HG03469 (cell line): ENCODE measurements at regions not wholly inside any gene's neighbourhood (a gene's known extent, or its start where the extent isn't known, plus 50 kb on each side); places are given as distances from the start of the nearest gene placed in this dataset.

ENCODE experiments used
- ATAC-seq: cut with Tn5 transposase; IDR thresholded peaks from one replicate; pipeline ENCODE4 v1.9.1; 2021; ENCODE audit warnings: mild to moderate bottlenecking, moderate library complexity, moderate number of reproducible peaks; ENCODE audit not compliant: unreplicated experiment

DNA sequence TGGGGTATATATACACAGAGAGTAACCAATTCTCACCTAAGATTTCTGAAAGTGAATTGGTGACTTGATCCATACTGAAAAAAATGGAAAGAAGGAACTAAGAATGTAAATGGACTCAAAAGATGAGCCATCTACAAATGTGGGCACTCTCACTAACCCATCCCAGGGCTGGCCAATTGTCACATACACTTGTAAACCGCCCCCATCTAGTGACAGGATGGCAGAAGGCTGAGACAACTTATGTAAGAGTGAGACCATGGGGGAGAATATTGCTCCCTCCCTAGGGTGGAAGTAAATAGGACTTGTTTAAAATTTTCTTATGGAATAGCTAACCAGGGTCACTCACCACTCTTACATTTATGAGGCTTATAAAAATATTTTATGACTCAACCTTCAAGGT lies 377.1 kb upstream of the ISX start:
- no peak for ATAC-seq

DNA sequence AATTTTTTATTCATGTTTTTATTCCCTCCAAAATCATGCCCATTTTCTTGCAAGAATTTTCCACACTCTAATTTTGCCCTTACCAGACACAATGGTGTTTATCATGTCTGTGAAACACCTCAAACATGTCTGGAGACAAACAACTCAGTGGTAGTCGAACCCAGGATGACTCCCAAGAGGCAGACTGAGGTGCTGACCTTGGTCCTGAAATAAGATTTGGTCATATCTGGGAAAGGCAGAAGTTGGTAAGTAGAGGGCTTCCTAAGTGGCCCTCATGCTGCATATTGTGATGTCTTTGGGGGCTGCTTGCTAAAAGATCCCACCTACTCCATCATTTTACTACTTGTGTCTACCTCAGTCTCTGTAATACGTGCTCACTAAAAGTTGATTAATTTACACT lies 369.4 kb upstream of the ISX start:
- no peak for ATAC-seq

DNA sequence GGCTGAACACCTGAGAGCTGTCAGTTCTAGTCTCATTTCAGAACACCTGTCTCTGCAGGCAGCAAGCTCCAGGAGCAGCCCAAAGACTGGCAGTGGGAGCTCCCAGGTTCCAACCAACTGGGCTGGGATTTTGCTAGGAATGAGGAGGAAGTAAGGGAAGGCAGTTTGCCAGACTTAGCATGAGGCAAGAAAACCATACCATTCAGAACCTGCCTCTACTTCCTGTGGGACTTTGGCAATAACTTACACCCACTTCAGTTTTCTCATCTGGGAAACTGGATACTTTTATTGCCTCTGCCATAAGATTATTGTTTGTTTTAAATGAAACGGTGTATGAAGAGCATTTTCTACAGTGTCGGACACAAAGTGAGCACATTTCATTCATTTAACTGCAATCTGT lies 363.7 kb upstream of the ISX start:
- ATAC-seq = no peak

DNA sequence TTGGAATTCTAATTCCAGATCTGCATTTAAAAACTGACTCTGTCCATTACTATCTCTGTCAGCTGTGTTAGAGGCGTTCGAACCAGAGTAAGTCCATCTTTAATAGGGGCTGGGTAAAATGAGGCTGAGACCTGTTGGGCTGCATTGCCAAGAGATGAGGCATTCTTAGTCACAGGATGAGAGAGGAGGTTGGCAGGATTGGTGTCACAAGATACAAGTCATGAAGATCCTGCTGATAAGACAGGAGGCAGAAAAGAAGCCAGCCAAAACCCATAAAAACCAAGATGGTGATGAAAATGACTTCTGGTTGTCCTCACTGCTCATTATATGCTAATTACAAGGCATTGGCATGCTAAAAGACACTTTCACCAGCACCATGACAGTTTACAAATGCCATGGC lies 356.3 kb upstream of the ISX start:
- ATAC-seq = no peak

DNA sequence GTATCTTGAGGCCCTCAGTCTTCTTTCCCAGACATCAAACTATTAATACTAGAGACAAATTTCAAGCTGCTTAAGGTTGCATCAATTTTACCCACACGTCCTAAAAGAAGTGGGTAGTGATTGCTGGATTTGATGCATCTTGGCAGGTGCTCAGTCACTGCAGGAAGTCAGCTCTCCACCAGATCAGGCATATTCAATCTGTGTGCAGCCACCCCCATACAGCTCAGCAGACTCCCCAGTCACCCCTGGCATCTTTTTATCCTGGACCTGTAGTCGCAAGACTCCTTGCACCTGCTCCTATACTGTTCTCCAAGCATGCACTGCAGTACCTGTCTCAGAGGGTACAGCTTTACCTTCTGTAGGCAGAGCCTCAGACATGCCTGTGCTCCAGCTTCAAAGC lies 343.1 kb upstream of the ISX start:
- no peak for ATAC-seq

DNA sequence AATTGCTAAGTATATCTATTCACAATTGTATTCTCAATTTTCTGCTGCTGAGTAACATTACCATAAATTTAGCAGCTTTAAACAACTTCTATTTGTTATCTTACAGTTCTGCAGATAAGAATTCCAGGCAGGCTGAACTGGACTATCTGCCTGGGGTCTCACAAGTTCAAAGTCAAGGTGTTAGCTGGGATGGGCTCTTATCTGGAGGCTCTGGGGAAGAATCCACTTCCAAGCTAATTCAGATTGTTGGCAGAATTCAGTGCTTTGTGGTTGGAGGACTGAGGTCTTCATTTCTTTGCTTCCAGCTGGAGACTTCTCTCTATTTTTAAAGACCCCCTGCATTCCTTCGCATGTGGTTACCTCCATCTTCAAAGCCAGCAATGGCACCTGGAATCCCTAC lies 329.9 kb upstream of the ISX start:
- no peak for ATAC-seq

DNA sequence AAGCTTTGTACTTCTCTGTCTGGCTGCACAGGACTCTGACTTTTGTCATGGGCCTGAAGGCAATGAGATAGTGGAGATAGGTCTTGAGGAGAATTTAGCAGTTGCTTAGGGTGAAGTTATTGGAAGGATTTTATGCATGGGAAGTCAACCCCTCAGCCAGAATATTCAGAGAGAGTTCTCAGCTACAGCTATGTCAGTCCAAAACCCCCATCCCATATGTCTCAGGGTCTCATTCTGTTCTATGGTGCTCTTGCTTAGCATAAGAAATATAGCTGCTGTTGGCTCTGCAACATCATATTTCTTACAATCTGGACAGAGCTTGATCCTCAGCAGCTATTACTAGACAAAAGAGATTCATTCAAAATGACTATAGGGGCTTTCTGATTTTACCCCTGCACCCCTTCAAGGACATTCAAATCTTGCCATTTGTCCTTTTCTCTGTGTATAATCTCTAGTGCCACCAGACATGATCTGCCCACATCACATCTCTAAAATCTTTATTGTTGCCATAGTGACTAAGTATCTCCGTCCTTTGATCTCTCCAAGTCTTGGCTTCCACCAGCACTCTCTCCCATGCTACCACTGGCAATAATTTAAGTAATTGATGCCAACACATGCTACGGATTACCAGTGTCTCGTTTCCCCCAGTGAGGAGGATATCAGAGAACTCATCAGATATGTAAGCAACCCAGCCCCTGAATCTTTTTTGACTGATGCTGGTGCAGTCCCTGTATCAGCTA lies 327.1 kb upstream of the ISX start:
- no peak for ATAC-seq

DNA sequence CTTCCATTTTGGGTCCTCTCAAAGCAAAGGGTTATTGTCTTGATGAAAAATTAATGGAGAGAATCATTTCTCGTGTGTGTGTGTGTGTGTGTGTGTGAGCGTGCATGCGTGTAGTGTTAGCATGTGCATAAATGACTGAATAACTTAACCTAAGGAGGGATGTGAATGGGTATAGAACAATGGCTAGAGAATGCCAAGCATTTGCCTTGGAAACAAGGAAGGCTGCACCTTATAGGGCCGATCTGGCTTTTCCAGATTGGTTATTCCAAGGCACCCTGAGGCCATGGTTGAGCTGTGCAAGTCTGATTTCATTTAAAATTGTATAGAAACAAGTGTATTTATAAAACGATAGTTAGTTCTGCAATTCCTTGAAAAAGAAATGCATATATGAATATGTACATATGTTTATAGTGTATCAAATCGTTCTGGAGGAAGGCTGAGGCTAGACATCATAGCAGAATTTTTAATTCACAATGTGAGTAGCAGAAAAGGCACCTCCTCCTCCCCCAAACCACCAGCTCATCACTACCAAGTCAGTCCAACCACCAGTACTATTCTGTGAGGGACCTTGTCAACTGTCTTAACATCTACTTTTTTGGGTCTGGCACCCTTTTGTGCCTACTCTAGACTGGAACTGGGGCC lies 322.7 kb upstream of the ISX start:
- no peak for ATAC-seq

DNA sequence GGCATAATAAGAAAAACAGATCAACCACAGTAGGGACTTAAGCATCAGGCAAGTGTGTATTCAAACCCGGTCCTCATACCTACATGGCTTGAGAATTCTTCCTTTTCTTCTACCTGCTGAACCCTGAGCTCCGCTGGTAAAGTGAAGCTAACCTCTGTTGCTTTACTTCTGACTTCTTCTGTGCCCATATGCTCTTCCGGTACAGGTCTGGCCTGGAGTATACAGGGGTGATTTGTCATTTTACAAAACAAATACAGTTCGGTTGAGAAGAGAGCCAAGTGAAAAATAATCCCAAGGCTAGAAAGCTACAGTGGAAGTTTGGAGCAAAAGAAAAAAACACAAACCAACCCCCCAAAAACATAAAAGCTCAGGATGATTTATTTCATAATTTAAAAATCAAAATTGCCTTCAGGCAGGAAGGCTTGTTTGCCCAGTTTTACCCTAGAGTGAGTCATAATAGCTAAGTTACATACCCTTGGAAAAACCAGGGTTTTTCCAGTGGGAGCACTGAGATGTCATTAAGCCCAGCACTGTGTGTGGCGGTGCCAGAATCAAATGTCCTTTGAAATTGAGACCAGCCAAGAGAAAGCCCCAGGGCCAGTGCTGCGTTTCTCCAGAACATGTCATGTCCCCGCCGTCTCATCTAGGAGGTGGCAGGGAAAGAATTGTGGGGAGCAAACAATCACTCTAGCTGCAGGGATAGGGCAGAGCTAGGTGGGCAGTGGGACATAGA lies 305.5 kb upstream of the ISX start:
- no peak for ATAC-seq

DNA sequence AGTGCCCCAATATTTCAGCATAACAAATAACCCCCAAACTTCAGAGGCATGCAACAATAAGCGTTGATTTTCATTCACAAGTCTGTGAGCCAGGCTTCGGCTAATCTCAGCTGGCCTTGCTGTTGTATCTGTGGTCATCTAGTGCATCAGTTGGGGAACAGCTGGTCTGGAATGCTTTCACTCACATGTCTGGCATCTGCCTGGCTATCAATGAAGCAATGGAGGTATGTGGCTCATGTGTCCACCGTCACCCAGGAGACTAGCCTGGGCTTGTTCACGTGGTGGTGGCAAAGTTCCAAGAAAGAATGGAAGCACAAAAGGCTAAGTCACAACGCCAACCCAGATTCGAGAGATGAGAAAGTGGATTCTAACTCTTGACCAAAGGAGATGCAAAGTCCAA lies 304.8 kb upstream of the ISX start:
- ATAC-seq = no peak

DNA sequence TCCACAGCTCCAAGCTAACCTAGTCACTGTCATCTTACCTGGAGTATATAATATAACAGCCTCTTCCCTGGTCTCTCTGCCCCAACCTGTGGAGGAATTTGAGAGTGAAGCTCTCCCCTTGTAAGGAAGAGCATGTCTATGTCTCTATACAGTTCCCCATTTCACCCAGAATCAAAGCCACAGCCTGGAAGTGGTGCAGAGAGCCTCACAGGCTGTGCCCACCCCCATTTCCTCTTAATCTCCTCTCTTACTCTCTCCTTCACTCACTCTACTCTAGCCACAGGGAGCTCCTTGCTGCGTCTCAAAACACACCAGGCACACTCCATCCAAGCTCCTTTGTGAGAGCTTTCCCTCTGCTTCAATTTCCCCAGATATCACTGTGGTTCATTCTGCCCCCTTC lies 302.5 kb upstream of the ISX start:
- ATAC-seq = no peak

DNA sequence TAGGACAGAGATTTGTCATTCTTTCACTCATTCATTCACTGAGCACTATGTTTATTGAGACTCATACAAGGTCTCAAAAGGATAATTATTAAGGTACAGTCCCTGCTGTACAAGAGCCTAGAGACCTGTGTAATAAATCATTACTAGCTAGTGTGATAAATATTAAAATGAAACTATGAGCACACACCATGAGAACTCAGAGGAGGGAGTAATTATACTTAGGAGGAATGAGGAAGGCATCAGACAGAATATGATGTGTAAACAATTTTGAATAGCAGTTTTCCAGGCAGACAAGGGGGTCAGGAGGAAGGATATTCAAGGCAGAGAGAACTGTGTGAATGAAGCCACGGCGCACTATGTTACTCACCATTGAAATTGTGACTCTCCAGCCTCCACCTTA lies 300.8 kb upstream of the ISX start:
- ATAC-seq = no peak

DNA sequence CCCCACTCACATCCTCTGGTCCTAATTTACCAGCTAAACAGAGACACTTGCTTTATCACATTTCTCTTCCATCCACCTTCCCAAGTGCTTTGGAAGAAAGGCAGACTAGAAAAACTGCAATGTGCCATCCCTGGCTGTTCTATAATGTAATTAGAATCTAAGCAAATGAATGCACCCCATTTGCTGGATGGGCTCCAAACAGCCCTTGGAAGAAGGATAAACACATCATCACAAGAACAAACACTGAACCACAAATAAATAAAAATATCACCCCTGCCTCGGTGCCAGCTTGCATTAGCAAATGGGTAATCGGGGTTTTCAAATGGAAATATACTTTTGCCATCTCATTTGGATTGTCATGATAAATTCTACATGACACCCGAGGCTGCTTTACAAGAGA lies 296.6 kb upstream of the ISX start:
- ATAC-seq = no peak

DNA sequence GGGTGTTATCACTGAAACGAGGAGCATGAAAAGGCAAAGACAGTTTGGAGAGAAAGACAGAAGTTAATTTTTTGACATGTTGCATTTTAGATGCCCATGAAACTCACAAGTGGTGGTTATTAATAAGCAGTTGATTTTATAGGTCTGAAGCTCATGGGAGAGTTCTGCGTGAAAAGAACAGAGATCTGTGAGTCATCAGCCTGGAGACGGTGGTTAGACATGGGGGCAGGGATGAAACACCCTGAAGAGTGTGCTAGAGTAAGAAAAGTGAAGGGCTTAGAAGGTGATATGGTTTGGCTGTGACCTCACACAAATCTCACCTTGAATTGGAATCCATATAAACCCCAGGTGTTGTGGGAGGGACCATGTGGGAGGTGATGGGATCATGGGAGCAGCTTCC lies 289.1 kb upstream of the ISX start:
- no peak for ATAC-seq

DNA sequence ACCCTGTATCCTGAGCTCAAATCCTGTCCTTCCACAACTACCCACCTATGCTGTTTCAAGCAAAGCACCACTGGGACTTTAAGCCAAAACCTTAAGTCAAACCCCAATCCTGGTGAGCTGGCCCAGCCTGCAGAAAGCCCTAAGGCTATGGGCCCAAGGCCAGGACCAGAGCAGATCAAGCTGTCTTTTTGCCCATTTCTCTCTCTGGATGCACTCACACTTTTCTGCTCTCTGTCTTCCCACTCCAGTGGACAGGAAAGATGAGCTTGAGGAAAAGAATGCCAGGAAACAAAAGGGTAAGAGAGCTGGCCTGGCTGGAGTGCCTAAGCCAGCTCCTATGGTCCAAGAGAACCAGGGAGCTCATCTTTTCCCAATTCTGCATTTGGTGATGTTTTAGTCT lies 284.3 kb upstream of the ISX start:
- ATAC-seq = no peak

DNA sequence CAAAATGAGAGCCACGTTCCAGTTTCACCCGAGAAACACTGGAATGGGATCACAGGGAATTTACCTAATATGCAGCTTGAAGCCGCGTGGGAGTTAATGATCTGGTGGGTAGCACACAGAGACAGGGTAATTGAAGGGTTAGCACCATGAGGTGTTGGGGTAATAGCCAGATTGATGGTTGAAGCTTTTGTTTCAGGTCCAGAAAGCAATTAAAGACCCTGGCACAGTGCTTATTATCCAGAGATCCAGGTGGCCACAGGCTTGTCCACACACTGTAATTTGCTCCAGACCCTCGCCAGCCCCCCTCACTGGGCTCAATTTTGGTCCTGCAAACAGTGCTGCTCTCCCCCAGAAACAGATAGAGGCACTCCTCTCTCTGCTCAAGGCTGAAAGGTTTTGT lies 282.5 kb upstream of the ISX start:
- ATAC-seq = no peak

DNA sequence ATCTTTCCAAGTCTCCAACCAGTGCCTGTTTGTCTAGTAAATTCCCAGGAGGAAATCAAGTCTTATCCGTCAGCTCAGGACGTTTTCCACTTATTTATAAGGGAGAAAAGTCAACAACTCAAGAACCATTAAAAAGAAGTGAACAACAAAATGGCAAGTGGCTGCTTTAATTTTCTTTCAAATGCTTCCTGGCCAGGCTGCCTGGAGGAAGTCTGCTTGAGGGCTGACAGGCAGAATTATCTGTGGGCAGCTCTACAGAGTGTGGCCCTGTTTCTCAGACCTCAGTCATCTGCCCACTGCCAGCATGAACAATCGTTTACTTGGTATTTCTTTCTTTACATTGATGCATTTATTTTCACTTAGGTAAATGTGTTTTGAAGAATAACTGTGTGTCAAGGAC lies 281.9 kb upstream of the ISX start:
- no peak for ATAC-seq

DNA sequence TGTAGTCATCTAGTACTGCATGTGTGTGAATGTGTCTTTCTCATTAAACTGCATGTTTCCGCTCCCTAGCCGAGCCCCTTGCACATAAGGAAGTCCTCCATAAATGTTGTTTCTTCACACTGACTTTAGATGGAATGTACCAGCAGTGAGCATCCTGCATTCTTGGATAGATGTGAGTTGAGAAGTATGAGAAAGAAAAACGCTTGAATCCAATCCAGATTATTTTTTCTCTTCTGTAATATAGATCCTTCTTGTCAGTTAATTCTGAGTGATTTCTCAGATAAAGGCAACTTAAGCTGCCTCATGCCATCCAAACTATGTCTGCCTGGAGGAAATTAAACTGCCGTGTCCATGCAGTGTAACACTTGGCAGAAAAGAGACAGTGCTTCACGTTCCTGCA lies 268.1 kb upstream of the ISX start:
- ATAC-seq = no peak

DNA sequence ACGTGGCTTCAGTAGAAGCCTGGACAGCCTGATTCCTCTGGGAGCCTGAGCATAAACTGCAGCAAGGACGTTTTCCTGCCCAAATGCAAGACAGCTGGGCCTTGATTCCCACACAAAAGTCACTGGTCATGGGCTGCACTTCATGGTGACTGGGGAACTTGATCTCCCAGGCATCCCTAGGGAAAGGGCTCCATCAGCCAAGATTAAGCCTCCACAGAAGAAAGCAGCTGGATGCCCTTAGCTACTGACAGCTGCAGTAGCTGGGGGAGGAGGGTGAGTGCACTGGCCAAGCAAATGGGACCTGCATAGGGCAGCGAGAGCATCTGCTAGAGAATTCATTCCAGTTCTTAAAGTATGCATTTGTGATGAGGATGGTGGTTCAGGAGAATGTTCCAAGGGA lies 267.4 kb upstream of the ISX start:
- ATAC-seq = no peak

DNA sequence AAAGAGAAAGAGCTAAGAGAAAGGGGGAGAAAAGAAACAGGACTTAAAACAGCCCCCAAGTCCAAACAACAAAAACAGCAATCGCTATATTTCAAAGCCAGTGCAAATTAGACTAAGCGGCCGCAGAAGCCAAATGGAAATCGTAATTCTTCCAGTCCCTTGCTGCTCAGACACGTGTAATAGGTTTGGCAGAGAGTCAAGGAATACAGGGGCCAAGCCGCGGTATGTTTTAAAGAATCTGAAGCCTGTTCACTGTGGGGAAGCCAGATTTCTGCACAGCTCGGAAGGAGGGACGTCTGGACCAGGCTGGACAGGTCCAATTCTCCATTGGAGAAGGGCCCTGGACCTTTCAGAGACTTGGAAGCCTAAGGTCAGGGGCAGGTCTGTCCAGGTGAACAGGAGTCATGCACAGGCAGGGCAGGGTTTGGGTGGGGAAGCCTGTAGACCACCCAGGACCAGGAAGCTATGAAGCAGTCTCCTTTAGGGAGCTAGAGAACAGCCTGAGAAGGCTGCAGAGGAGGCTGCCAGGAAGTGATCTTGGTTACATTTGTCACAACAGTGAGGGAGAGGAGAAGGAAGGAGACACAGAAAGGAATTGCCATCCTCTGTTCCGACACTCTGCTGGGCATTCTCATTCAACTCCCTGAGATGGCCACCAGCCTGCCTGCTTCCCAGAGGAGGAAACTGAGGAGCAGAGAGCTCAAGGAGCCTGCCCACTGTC lies 265.5 kb upstream of the ISX start:
- no peak for ATAC-seq

DNA sequence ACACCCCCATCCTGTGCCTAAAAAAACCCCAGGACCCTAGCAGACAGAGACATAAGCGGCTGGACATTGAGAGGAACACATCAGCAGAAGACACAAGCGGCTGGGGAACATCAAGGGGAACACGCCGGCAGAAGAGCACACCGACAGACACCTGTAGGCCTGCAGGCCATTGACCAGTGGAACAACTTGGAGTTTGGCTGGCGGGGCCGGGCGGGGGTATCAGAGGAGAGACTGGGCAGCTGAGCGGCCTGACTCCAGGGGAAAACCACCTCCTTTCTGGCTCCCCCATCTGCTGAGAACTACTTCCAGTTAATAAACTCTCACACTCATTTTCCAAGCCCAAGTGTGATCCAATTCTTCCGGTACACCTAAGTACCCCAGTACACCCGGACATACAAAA lies 264.7 kb upstream of the ISX start:
- no peak for ATAC-seq

DNA sequence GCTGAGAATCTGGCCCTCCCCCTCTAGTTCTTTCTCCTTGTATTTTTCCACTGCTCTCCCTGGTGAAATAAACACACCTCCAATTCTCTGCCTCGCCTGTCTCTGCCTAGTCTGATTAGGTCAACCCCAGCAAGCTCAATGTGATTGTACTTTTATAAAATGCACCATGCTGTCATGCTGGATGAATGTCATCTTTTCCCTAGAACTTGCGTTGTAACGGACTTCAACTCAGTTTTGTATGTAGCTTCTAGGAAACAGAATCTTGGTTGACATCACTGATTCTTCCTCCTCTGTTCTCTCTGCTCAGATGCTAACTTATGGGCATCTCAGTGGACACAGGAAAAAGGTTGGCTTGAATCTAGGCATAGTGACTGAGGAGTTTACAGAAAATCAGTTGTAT lies 261.9 kb upstream of the ISX start:
- no peak for ATAC-seq
